Astrocyte of the cerebellum (primary cell): ENCODE measurements at regions not wholly inside any gene's neighbourhood (a gene's known extent, or its start where the extent isn't known, plus 50 kb on each side); places are given as distances from the start of the nearest gene placed in this dataset.

Experiments used
- DNase-seq: peaks from one replicate; pipeline ENCODE4 v3.0.0-alpha.2; 2011; ENCODE audit warnings: low read depth
- H3K4me3 ChIP-seq: 2 replicates; pipeline ENCODE4 v1.5.1; 2011; ENCODE audit warnings: mild to moderate bottlenecking, low read depth, low read length, moderate library complexity
- in situ Hi-C: cut with HindIII; loops from 2 replicates; pipeline ENCODE4 v1.10.0; 2017; ENCODE audit warnings: low sequenced_read_pairs
- TF ChIP-seq, protein P1 (sequence below): IDR thresholded peaks from 2 replicates; pipeline ENCODE4 v1.5.1; 2012; ENCODE audit warnings: low read length, low read depth, moderate library complexity, mild to moderate bottlenecking; ENCODE audit errors: missing control alignments

DNA sequence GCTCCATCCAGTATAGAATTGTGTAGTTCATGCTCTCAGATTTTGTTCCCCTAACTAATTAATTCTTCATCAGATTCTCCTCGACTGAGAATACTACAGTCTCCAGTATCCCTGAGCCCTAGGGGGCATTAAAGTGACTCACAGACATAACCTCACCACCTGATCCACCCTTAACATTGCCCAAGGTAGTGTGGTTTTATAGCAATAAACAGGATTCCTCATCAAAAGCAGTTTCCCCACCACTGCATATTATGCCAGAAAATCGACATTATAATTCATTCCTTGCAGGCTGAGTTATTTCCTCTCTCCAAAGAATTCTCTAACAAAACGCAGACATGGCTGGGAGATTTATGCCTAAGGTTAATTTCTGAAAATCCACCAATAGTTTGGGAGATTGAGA, 1402.5 kb upstream of the CELF2 start:
- H3K4me3 ChIP-seq, result no peak overlapping the region
- DNase-seq, result peak; percentile 57
- TF ChIP-seq, protein P1, sequence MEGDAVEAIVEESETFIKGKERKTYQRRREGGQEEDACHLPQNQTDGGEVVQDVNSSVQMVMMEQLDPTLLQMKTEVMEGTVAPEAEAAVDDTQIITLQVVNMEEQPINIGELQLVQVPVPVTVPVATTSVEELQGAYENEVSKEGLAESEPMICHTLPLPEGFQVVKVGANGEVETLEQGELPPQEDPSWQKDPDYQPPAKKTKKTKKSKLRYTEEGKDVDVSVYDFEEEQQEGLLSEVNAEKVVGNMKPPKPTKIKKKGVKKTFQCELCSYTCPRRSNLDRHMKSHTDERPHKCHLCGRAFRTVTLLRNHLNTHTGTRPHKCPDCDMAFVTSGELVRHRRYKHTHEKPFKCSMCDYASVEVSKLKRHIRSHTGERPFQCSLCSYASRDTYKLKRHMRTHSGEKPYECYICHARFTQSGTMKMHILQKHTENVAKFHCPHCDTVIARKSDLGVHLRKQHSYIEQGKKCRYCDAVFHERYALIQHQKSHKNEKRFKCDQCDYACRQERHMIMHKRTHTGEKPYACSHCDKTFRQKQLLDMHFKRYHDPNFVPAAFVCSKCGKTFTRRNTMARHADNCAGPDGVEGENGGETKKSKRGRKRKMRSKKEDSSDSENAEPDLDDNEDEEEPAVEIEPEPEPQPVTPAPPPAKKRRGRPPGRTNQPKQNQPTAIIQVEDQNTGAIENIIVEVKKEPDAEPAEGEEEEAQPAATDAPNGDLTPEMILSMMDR, result no peak
- in situ Hi-C loops, result no loop called here

DNA sequence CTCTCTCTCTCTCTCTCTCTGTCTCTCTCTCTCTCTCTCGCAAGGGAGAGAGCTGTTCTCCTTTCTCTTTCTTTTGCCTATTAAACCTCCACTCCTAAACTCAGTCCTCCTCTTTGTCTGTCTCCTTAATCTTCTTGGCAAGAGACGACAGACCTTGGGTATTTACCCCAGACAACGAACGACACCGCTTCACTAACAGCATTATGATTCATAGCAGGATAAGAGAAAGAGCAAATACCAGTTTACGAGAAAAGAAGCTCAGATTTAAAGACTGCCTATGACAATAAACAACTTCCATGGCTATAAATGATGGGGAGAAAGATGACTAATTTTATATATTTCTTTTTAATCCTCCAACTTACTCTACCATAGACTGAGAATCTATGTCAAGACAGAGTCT, 1396.5 kb upstream of the CELF2 start:
- DNase-seq, result no peak
- TF ChIP-seq, protein P1, result no peak
- H3K4me3 ChIP-seq, result no peak overlapping the region
- in situ Hi-C loops, result no loop called here

DNA sequence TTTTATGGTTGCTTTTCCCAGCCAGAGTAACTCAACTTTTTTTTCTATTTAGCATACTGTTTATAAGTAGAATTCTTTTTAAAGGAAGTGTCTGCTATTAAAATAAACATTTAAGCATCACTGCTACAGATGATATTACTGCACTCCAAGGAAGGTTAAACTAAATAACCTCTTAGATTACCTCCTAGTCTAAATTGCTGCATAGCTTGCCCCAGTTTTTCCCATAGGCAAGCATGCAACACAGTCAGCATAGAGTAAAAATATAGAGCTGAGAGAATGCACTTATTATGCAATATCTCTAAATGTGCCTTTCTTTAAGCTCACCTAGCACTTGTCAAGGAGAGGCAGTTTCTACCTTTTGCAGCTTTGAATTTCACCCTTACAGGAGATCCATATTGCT, 1392.4 kb upstream of the CELF2 start:
- no peak for DNase-seq
- TF ChIP-seq, protein P1, result no peak
- in situ Hi-C loops, result no loop called here
- no peak overlapping the region for H3K4me3 ChIP-seq

DNA sequence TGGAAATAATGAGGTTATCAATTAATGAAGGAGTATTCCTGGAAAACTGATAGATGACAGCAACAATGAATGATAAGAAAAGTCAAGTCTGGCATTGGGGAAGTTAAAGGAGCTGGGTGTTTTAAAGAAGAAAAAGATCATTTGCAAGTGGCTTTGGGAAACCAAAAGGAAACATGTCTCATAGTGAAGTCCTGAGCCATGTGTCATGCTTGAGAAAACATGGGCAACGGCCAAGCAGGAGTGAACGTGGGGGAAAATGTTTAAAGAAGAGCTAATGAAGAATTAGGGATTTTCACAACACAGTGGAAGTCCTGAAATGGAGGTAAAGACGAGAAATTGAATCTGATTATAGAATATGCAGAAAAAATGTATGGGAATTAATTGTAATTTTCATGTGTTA, 1383.2 kb upstream of the CELF2 start:
- H3K4me3 ChIP-seq, result no peak overlapping the region
- in situ Hi-C loops, result no loop called here
- DNase-seq, result peak; percentile 65
- TF ChIP-seq, protein P1, result no peak

DNA sequence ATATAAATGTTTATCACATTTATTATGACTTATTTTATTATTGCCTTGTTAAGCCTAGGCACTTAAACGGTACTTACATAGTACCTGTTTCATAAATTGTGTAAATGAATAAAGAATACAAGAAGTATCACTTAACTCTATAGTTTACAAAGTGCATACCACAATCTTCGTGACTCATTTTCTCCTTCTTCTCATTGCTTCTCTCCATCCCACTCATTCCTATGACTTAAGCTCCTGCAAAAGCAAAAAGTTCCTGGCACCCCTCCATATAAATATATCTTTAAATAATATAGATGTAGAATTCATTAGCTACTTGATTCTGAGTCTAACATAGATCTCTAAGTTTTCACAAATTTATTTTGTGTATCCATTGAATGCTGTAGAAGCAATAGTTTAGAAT, 1382.0 kb upstream of the CELF2 start:
- DNase-seq, result no peak
- H3K4me3 ChIP-seq, result no peak overlapping the region
- TF ChIP-seq, protein P1, result no peak
- in situ Hi-C loops, result no loop called here

DNA sequence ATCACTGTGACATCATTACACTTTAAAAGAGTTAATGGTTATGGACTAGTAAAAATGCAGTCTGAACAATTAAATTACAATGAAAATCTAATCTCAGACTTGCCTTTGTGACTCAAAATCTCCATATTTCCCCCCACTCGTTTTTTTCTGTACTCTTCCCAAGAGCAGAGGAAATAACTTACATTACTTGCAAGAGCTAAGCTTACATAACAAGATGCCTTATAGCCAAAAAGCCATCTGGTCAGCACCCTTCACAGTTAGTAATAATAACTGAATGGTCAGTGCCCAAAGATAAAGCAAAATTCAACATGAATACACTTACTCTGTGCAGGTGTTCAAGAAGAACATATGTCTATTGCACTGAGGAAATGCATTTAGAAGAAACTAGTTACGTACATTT, 1381.5 kb upstream of the CELF2 start:
- no peak for DNase-seq
- TF ChIP-seq, protein P1, result no peak
- H3K4me3 ChIP-seq, result no peak overlapping the region
- in situ Hi-C loops, result no loop called here

DNA sequence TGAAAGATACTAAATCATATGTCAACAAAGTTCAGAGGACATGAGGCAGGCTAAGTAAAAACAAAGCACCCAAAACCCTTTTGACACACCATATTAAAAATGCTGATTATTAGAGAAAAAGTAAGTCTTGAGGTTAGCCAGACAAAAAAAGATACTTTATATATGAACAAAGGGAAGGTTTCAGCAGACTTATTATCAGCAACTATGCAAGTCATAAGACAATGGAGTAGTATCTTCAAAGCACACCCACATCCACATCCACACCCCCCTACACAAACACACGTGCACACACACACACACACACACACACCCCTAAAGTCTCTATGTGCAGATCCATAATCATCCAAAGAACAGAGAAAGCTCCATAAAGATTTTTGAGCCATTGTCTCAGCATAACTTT, 1373.9 kb upstream of the CELF2 start:
- DNase-seq, result no peak
- in situ Hi-C loops, result no loop called here

More for the DNA sequence above, 1373.9 kb upstream of the CELF2 start:
- TF ChIP-seq, protein P1, result no peak
- H3K4me3 ChIP-seq, result no peak overlapping the region
